OCI-LY1 (cell line): ENCODE measurements at regions not wholly inside any gene's neighbourhood (a gene's known extent, or its start where the extent isn't known, plus 50 kb on each side); places are given as distances from the start of the nearest gene placed in this dataset.

Experiments used
- H2AFZ ChIP-seq: fragments of 200-600 bp; sonication (generic), shearing (Covaris generic); 2 replicates; pipeline ENCODE4 v1.6.0; 2014; ENCODE audit warnings: antibody characterized with exemption, mild to moderate bottlenecking, low read length
- H3F3A ChIP-seq: fragments of 200-600 bp; sonication (generic), shearing (Covaris generic); 2 replicates; pipeline ENCODE4 v1.6.0; 2014; ENCODE audit warnings: mild to moderate bottlenecking, antibody characterized with exemption, low read length, moderate library complexity; ENCODE audit not compliant: insufficient read depth
- H3K27ac ChIP-seq: fragments of 200-600 bp; sonication (generic); 2 replicates; pipeline ENCODE4 v1.5.1; 2014; ENCODE audit warnings: low read length, mixed run types, mild to moderate bottlenecking, low read depth; ENCODE audit not compliant: poor library complexity, severe bottlenecking
- H3K27me3 ChIP-seq: fragments of 200-600 bp; sonication (generic); 2 replicates; pipeline ENCODE4 v1.6.0; 2014; ENCODE audit warnings: antibody characterized with exemption, mild to moderate bottlenecking, low read length, moderate library complexity; ENCODE audit not compliant: insufficient read depth
- H3K36me3 ChIP-seq: fragments of 200-600 bp; sonication (generic); 2 replicates; pipeline ENCODE4 v1.6.1; 2014; ENCODE audit warnings: mild to moderate bottlenecking, antibody characterized with exemption, low read length, moderate library complexity, mixed read lengths; ENCODE audit not compliant: insufficient read depth
- H3K4me1 ChIP-seq: fragments of 200-600 bp; sonication (generic); 2 replicates; pipeline ENCODE4 v1.5.1; 2014; ENCODE audit warnings: mild to moderate bottlenecking, low read length, moderate library complexity; ENCODE audit not compliant: insufficient read depth, severe bottlenecking
- H3K4me2 ChIP-seq: fragments of 200-600 bp; sonication (generic), shearing (Covaris generic); 2 replicates; pipeline ENCODE4 v1.6.1; 2014; ENCODE audit warnings: low read length
- H3K4me3 ChIP-seq: fragments of 200-600 bp; sonication (generic); 2 replicates; pipeline ENCODE4 v1.5.1; 2014; ENCODE audit warnings: low read length, low read depth, mild to moderate bottlenecking, mixed read lengths; ENCODE audit not compliant: poor library complexity, severe bottlenecking
- H3K79me2 ChIP-seq: fragments of 200-600 bp; shearing (Covaris generic); 2 replicates; pipeline ENCODE4 v1.6.1; 2016; ENCODE audit warnings: mixed run types, low read length, mixed read lengths; ENCODE audit not compliant: insufficient read depth
- H3K9ac ChIP-seq: fragments of 200-600 bp; sonication (generic), shearing (Covaris generic); 2 replicates; pipeline ENCODE4 v1.6.1; 2014; ENCODE audit warnings: mild to moderate bottlenecking, low read length, mixed read lengths
- H3K9me2 ChIP-seq: fragments of 200-600 bp; sonication (generic), shearing (Covaris generic); 2 replicates; pipeline ENCODE4 v1.6.1; 2014; ENCODE audit warnings: low read depth, mild to moderate bottlenecking, low read length, mixed read lengths
- H3K9me3 ChIP-seq: fragments of 200-600 bp; shearing (Covaris generic); 2 replicates; pipeline ENCODE4 v1.6.1; 2014; ENCODE audit warnings: low read length, mixed read lengths
- H4K20me1 ChIP-seq: fragments of 200-600 bp; sonication (generic), shearing (Covaris generic); 2 replicates; pipeline ENCODE4 v1.6.0; 2016; ENCODE audit warnings: mild to moderate bottlenecking, low read length; ENCODE audit not compliant: insufficient read depth
- CTCF ChIP-seq: fragments of 200-600 bp; sonication (generic), shearing (Covaris generic); IDR thresholded peaks from 2 replicates; pipeline ENCODE4 v1.5.1; 2017; ENCODE audit warnings: mild to moderate bottlenecking, antibody characterized with exemption, low read length, moderate library complexity, mixed read lengths
- EZH2 ChIP-seq: fragments of 200-600 bp; sonication (generic), shearing (Covaris generic); IDR thresholded peaks from 2 replicates; pipeline ENCODE4 v1.8.0; 2017; ENCODE audit warnings: borderline replicate concordance, mixed run types, mild to moderate bottlenecking, antibody characterized with exemption, low read length, moderate library complexity, mixed read lengths

DNA sequence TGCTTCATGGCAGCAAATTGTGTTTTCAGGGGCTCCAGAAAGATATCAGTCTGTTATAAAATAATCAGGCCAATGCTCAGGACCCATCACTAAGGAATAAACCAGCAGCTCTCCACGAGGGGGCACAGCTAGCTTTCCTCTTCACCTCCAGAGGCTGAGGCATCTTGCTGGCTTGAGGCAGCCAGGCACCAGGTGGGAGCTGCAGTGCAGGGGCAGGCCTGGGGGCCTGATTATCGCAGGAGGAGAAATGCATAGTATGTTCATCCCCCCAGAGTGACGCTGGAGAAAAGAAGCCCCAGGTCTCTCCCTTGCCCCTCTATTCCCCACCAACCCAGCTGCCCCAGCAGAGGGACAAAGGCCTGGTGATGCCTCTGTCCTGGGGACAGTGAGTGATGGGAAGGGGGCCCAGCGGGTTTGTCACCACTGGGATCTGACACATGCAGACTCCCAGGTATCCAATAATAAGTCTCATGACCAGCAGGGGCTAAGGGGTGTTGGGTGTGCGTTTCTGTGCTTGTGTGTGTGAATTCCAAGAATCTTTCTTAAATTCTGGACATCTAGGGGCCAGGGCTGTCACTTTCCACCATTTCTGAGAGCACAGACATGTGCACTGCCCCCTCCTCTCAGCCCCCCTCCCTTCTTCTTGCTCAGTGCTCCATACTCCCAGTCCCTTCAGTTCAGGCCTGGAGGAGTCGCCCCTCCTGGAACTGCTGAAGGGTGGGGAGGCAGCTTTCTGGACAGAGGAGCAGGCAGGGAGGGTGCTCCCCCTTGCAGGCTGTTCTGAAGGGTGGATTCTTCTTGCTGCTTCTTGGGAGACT lies 128.1 kb upstream of the FAM20C start:
- H3K9me3 ChIP-seq, result no peaks in the 10 kb centered on the region
- H3K79me2 ChIP-seq, result no peaks in the 10 kb centered on the region
- no peaks in the 10 kb centered on the region for H3K9me2 ChIP-seq
- no peaks in the 10 kb centered on the region for H3K4me1 ChIP-seq
- H3K4me3 ChIP-seq, result no peak overlapping the region
- H3K36me3 ChIP-seq, result no peaks in the 10 kb centered on the region
- H3F3A ChIP-seq, result no peaks in the 10 kb centered on the region
- H4K20me1 ChIP-seq, result no peaks in the 10 kb centered on the region
- H2AFZ ChIP-seq, result no peak overlapping the region
- TF ChIP-seq EZH2 (no peak), CTCF (peak; percentile 47; the same call in 1 of the 2 replicates)
- no peaks in the 10 kb centered on the region for H3K27me3 ChIP-seq
- no peak overlapping the region for H3K4me2 ChIP-seq
- H3K27ac ChIP-seq, result no peak overlapping the region
- H3K9ac ChIP-seq, result no peak overlapping the region

- H3K4me2 ChIP-seq, result no peak overlapping the region
- H3K4me3 ChIP-seq, result no peak overlapping the region
- no peaks in the 10 kb centered on the region for H3K9me2 ChIP-seq
- H3K9me3 ChIP-seq, result no peaks in the 10 kb centered on the region
- H3F3A ChIP-seq, result no peaks in the 10 kb centered on the region
- H3K9ac ChIP-seq, result no peak overlapping the region
- H3K79me2 ChIP-seq, result no peaks in the 10 kb centered on the region
- H3K36me3 ChIP-seq, result no peaks in the 10 kb centered on the region
- no peak overlapping the region for H2AFZ ChIP-seq
- TF ChIP-seq EZH2 (no peak), CTCF (no peak)
- H4K20me1 ChIP-seq, result no peaks in the 10 kb centered on the region
- no peaks in the 10 kb centered on the region for H3K27me3 ChIP-seq
- H3K27ac ChIP-seq, result no peak overlapping the region
- H3K4me1 ChIP-seq, result no peaks in the 10 kb centered on the region
Observed at GRCh38 chr7:64916-65341, 127.4 kb upstream of the FAM20C start.

- TF ChIP-seq EZH2 (no peak), CTCF (no peak)
- H3K9me2 ChIP-seq, result no peaks in the 10 kb centered on the region
- H3K79me2 ChIP-seq, result no peaks in the 10 kb centered on the region
- H3K27me3 ChIP-seq, result no peaks in the 10 kb centered on the region
- H3K4me2 ChIP-seq, result no peak overlapping the region
- no peaks in the 10 kb centered on the region for H3F3A ChIP-seq
- H4K20me1 ChIP-seq, result no peaks in the 10 kb centered on the region
- no peak overlapping the region for H2AFZ ChIP-seq
- H3K4me3 ChIP-seq, result no peak overlapping the region
- no peaks in the 10 kb centered on the region for H3K9me3 ChIP-seq
- H3K36me3 ChIP-seq, result no peaks in the 10 kb centered on the region
- H3K27ac ChIP-seq, result no peak overlapping the region
- no peak overlapping the region for H3K9ac ChIP-seq
- H3K4me1 ChIP-seq, result no peaks in the 10 kb centered on the region
Observed at GRCh38 chr7:65554-65953, 126.8 kb upstream of the FAM20C start.
